Activated CD4-positive, alpha-beta T cell treated with anti-CD3 and anti-CD28 coated beads, Interleukin-2, Interleukin-4, amounts not matched to agents 100 ng/mL and 50 ng/mL, durations not matched to agents 16 hours and 8 hours (primary cell): ENCODE measurements at regions not wholly inside any gene's neighbourhood (a gene's known extent, or its start where the extent isn't known, plus 50 kb on each side); places are given as distances from the start of the nearest gene placed in this dataset.
"Not testable (repeated sequence)": the region's sequence is repeated elsewhere in the genome, so short reads cannot be mapped to it uniquely, and the experiment has no call there.

Source experiments
- DNase-seq: peaks from one replicate; pipeline ENCODE4 v3.0.0-alpha.2; 2020; ENCODE audit warnings: low spot score

DNA sequence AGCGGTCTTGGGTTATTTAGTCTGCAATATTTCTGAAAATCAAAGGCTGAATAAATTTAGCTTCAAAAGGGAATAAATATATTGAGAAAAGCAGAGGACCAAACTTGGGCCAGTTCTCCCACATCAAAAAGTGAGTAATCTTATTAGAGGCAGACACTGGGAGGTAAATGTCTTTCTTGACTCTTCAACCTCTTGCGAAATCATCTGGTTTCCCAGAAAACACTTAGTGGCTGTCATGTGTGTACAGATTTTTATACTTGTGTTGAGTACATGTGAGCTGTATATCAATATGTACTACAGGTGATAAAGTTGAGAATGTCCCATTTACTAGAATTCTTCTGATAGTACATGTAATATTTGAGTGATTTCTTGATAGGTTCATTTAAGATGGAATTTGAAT, 454.9 kb downstream of the PRR16 start:
- DNase-seq: no peak

DNA sequence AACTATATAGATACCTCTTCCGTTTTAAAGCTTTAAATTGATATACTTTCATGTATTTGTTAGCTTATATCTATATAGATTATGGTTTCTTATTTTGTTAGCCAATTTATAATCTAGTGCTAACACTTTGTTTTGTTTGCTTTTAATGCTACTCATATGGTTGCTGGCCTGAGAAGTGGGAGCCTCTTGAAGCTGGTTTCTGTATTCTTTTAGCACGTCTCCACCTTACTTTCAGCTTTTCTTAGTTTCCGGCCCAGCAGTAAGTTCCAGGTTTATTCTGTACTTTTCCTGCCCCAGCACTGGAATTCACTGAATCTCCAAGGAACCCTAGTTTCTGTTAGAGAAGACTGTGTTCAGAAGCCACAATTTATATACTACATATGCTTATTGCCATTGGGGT, 458.9 kb downstream of the PRR16 start:
- no peak for DNase-seq

DNA sequence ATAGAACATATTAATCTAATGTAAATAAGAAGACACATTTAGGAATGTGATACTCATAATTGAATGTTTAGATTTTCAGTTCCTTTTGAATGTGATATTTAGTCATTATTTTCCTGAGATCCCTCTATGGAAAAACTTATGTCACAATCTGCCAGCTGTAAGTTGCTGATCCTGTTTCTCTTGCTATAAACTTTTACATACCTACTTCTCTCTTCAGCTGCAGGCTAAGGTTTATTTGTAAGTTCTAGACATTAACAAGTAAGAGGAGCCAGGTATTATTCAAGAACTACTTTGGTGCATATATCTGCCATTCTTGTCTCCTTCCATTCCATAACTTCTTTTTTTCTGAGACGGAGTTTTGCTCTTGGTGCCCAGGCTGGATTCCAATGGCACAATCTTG, 462.4 kb downstream of the PRR16 start:
- no peak for DNase-seq

DNA sequence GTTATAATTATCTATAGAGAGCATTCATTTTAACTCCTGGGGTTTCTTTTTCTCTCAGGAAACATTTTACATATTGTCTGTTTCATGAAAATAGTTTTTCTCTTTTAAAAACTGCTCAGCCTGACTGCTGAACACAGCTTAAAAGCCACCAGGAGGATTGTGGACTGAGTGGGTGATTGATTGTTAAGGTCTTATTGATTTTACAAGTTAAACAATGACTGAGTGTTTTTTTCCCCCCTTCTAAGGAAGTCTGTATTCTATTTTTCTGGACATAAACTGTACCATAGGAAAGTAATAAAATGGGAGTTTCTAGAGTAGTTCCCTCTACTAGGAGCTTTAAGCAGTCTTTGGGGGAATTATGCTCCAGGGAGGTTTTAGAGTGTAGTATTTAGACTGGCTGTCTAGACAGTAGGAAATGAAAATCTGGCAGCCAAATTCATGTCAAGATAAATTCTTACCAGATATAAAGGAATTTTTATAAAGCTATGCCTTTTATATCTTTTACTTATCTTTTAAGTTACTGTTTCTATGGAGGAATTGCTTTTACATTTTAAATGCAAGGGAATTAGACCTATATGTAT, 463.9 kb downstream of the PRR16 start:
- no peak for DNase-seq

DNA sequence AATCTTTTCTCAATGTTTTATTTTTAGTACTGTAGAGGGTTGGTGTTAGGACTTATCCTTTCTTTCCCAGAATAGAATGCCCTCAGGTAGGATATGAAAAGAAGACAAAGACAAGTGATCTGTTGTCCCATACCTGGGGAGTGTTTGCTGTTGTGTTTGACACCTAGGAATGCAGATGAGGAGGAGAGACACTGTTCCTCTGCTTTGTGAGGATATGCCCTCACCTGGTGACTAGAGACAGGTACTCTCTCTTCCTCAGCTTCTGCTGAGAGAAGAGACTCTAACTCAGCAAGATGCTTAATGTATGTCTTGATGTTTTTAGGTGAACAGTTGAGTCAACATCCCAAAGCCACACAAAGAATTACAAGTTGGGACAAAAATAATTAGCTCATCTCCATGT, 468.4 kb downstream of the PRR16 start:
- no peak for DNase-seq

DNA sequence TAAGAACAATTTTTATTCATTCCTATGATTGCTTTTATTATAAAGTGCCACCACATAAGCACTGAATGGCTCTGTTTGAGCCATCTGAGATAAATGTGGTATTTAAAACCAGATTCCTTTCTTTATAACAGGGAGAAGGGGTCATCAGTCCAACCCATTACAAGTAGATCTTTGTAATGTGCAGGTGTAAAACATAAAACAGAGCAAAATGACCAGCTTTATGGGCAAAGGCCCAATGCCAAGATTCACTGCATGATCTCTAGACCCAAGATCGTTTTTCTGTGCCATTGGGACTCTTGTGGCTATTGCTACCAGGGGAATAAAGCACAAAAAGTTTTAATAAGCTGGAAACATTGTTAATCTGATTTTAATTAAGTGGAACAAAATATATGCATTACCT, 469.9 kb downstream of the PRR16 start:
- DNase-seq: no peak

DNA sequence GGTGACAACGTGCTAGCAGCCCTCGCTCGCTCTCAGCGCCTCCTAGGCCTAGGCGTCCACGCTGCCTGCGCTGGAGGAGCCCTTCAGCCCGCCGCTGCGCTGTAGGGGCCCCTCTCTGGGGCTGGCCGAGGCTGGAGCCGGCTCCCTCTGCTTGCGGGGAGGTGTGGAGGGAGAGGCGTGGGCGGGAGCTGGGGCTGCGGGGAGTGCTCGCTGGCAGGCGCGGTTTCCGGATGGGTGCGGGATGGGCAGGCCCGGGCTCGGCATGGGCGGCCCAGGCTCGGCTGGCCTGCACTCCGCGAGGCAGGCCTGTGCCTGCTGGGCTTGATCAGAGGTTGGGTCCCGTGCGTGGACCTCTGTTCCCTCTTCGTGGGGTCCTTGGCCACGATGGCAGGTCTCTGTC, 472.6 kb downstream of the PRR16 start:
- DNase-seq: no peak

DNA sequence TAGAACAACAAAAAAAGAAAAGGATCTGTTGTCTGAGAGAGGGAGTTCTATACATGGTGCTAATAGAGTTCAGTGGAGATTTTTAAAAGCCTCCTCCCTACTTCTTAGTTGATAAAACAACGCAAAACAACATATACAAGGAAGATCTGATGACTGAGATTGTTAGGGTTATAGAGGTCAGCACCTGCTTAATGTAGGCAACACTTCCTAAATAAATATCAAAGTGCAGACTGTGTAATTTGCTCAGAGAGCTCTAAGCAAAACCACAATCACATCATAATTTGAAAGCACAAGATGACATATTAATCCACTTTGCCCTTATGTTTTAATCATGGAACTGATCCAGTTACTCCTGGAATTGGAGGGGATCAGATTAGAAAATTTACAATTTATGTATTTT, 474.5 kb downstream of the PRR16 start:
- no peak for DNase-seq

DNA sequence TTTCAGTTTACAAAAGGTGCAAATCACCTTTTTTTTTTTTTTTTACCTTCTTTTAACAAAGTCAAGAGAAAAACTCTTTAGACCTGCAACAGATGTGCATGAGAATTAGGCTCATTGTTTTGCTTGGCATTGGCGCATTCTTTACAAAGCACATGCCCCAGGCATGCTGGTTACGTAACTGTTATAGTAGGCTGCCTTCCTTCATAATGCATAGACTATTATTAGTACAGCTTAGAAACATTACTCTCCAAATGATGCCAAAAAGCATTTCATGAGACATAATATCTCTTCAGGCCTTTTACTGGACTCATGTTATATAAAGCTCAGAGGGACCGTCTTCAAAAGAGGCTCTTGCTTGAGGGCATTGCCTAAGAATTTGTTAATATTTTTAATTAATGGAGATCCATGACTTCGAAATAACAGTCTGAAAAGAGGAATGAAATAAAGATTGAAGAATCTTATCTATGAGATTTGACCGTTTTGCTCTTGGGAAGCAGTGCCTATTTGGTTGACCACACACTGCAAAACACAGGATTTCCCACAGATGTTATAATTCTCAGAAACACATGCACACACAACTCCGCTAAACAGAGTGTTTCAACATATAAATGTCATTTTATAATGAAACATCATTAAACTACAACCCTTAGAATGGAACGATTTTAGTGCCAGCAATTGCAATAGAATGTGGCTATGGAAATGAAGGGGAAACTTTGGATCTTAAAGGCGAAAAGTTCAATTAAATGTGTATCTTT, 478.7 kb downstream of the PRR16 start:
- no peak for DNase-seq

DNA sequence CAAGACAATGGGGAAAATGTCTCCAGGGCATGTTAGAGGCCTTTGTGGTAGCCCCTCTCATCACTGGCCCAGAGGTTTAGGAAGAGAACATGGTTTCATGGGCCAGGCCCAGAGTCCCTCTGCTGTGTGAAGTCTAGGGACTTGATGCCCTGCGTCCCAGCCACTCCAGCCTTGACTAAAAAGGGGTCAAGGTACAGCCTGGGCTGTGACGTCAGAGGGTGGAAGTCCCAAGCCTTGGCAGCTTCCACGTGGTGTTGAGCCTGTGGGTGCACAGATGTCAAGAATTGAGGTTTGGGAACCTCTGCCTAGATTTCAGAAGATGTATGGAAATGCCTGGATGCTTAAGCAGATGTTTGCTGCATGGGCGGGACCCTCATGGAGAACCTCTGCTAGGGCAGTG, 485.5 kb downstream of the PRR16 start:
- not testable (repeated sequence) for DNase-seq

DNA sequence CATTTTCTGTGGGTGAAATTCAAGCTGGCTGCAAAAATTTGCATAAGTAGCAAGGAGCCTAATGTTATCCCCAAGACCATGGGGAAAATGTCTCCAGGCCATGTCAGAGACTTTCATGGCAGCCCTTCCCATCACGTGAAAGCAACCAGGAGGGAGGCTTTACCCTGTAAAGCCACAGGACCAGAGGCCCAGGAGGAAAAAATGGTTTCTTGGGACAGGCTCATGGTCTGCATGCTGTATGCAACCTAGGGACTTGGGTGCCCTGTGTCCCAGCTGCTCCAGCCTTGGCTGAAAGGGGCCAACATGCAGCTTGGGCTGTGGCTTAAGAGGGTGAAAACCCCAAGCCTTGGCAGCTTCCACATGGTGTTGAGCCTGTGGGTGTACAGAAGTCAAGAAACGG, 489.3 kb downstream of the PRR16 start:
- DNase-seq: not testable (repeated sequence)

DNA sequence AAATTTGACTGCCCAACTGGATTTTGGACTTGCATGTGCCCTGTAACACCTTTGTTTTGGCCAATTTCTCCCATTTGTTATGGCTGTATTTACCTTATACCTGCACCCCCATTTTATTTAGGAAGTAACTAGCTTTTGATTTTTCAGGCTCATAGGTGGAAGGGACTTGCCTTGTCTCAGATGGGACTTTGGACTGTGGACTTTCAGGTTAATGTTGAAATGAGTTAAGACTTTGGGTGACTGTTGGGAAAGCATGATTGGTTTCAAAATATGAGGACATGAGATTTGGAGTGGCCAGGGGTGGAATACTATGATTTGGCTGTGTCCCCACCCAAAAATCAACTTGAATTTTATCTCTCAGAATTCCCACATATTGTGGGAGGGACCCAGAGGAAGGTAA, 490.2 kb downstream of the PRR16 start:
- no peak for DNase-seq

DNA sequence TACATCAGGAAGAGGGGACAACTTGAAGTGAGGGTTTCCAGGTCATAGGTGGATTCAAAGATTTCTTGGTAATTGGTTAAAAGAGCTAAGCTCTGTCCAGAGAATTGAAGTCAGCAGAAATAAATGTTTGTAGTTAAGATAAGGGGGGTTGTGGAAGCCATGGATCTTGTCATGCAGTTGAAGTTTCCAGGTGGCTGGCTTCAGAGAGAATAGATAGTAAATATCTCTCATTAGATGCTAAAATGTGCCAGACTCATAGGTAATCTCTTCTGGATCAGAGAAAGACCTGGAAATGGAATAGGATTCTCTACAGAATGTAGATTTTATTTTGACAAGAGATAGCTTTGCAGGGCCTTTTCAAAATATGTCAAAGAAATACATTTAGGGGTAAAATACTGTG, 491.7 kb downstream of the PRR16 start:
- DNase-seq: no peak

DNA sequence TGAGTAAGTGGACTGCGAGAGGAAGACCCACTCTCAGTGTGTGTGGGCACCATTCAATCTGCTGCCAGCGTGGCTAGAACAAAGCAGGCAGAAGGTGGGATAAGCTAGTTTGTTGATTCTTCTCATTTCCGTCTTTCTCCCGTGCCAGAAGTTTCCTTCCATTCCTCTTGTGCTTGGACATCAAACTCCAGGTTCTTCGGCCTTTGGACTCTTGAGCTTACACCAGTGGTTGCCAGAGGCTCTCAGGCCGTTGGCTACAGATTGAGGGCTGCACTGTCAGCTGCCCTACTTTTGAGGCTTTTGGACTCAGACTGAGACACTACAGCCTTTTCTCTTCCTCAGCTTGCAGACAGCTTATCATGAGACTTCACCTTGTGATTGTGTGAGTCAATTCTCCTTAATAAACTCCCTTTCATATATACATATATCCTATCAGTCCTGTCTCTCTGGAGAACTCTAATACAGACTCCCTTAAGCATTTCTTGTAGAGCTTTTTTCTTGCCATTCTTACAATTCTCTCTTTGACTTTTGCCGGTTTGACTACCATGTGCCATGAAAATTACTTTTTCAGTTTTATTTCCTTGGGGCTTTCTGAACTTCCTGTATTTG, 494.9 kb downstream of the PRR16 start:
- no peak for DNase-seq

DNA sequence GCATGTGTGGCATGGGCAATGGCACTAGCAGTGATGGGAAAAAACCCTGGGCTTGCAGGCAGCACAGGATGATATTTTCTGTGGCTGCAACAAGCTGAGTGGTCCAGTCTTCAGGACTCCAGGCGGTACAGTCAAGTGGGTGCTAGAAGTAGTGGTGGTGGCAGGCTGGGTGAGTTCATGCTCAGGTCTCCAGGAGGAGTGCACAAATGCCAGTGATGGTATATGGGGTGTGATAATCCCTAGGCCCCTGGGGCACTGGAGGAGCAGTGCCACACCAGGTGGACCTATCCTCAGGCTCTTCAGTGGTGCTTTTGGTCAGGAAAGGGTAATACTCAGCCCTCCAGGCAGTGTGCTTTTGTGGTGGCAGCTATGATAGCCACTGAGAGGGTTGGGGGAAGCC, 496.4 kb downstream of the PRR16 start:
- DNase-seq: no peak

DNA sequence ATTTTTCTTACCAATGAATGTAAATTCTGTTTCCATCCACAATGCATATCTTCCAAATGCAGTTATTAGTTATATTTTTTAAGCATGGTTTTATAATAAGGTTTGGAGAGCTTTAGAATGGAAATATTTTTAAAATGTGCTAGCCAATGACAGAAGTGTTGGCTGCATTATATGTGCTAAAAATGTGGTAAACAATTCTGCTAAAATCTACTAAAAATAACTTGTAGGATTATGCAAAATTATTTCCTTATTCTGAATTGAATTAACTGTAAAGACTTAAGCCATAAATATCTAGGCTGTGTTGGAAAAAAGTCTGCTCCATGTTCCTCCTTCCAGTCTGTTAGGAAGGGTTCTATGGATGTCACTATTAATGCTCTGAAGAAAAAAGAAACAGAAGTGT, 503.3 kb downstream of the PRR16 start:
- no peak for DNase-seq

DNA sequence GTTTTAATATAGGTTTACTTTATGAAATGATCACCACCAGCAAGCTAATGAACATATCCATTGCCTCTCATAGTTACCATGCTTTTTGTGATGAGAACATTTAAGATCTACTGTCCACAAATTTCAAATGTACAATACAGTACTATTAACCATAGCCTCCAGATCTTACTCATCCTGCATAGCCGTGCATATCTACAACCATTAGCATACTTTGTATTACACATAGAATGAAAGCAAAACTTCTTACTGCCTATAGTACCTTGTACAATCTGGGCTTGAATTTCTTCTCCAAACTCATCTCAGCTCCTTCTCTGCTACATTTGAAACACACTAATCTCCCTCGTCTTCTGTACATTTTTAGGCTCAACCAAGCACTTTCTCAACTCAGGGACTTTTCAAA, 510.6 kb downstream of the PRR16 start:
- no peak for DNase-seq

DNA sequence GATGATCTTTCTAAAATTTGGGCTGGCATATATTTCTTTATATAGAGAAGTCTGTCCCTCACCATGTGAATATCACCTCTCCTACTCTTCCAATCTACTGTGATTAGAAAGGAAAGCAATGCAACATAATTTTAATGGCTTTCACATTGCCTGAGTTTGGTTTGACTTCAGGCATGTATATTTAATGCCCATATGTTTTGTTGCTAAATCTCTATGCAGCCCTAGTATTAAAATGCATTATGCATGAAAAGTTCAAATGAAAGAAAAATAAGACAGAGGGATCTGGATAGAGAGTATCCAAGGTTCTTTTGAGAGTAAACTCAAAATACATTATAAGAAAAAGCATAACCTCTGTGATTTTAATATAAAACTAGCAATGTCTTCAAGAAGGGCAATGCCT, 518.3 kb downstream of the PRR16 start:
- DNase-seq: no peak

DNA sequence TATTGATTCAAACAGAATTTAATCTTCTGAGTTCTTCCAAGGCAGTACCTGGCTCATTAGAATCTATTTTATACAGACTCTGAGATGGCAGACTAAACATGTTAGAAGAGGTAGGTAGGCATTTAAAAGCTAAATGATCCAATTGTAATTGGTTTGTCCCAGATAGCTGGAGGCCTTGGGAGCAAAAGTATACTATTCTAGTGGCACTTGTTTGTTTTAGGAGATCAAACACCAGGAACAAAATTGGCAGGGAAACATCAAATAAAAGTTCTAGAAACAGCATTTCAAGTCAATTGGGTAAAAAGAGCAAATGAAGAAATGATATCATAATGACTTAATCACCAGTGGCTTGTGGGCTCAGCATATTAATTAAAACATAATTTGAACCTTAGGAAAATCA, 521.4 kb downstream of the PRR16 start:
- DNase-seq: no peak

DNA sequence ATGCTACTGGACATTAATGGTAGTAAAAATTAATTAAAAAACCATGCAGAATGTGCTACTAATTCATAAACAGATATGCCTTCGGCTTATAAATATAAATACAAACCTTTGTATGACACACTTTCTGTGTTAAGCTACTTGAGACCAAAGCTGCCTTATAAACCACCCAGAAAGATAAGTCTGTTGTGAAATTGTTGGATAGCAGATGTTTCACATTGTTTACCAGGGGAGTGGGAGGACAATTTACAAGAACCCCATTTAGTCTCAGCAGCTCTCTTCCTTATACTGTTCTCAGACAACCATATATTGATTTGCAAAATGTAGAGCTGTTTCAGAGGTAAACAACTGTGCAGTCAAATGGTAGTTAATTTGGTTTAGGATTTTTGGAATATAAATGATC, 524.4 kb downstream of the PRR16 start:
- no peak for DNase-seq

DNA sequence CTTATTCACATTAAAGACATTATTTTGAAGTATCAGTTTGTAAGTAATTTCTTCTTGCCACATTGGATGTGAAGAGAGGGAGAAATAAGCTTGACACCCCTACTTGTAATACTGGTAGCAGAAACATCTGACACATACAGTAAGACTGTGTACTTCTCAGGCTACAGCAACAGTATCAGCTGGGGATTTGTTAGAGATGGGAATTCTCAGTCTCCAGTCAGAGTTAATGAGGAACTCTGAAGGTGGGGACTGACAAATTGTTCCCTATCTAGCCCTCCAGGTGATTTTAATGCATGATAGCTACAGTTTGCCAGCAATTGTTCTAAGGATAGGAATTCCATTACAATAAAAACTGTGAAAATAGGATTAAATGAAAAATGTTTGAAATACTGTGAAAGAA, 524.8 kb downstream of the PRR16 start:
- DNase-seq: no peak

DNA sequence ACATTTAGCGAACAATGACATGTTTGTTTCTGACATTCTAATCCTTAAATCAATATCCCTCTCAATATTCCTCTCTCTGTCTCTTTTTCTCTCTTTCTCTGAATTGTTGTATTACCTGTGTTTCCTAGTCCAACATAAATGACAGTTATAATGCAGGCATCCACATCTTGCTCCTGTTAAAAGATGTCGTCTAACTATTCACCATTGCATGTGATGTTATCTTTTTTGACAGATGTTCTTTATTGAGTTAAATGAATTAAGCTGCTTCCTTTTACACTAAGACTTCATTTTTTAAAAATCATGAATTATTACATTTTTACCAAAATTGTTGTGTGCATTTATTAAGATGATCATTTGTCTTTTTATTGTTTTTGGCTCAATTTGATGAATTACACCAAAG, 527.5 kb downstream of the PRR16 start:
- DNase-seq: no peak

DNA sequence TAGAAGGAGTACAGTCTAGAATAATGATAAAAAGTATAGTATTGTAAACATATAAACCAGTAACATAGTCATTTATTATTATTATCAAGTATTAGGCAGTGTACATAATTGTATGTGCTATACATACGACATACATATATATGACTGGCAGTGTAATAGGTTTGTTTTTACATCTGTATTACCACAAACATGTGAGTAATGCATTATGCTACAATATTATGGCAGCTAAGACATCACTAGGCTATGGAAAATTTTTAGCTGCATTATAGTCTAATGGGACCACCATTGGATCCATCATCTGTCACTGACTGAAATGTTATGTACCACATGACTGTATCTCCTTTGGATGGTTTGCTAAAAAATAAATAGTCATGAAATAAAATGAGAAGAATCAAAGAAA, 530.0 kb downstream of the PRR16 start:
- no peak for DNase-seq

DNA sequence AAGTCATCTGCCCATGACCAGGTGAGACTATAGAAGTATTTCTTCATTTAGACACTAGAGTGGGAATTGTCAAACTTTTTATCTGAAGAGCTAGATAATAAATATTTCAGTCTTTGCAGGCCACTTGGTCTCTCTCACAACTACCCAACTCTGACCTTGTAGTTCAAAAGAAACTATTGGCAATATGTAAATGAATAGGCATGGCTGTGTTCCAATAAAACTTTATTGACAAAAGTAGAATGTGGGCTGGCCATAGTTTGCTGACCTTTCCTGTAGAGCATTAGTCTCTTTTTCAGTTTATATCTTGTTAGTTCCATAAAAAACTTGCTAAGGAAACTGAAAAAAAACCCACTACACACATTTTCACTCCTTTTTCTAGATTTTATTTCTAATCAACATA, 535.5 kb downstream of the PRR16 start:
- no peak for DNase-seq
